Stimulated activated naive B cell treated with anti-CD40 and anti-IgM and Interleukin-4, amounts not matched to agents 10 μg/mL and 1 μg/mL and 100 μg/mL, for 72 hours (primary cell): ENCODE measurements at regions not wholly inside any gene's neighbourhood (a gene's known extent, or its start where the extent isn't known, plus 50 kb on each side); places are given as distances from the start of the nearest gene placed in this dataset.

Experiments used
- ATAC-seq, 2 donors: fragments of 150-1000 bp; cut with Tn5 transposase; replicated peaks; 2 replicates each; pipeline ENCODE4 v1.10.0; 2021; ENCODE audit warnings: moderate library complexity in 1 of 2
- DNase-seq: peaks from one replicate; pipeline ENCODE4 v3.0.0; 2021
- H3K27ac Mint-ChIP-seq: one replicate; pipeline ENCODE4 v1.8.0; 2022; ENCODE audit warnings: mild to moderate bottlenecking, mixed read lengths
- H3K27me3 Mint-ChIP-seq, 2 donors: one replicate each; pipeline ENCODE4 v1.8.0; 2022; ENCODE audit warnings: mixed read lengths in 2 of 2
- H3K36me3 Mint-ChIP-seq, 2 donors: one replicate each; pipeline ENCODE4 v1.8.0; 2022; ENCODE audit warnings: mixed read lengths in 2 of 2, mild to moderate bottlenecking in 1 of 2
- H3K4me1 Mint-ChIP-seq, 2 donors: one replicate each; pipeline ENCODE4 v1.8.0; 2022; ENCODE audit warnings: mixed read lengths in 2 of 2, mild to moderate bottlenecking in 1 of 2
- H3K4me3 Mint-ChIP-seq, 2 donors: one replicate each; pipeline ENCODE4 v1.8.0; 2022; ENCODE audit warnings: mild to moderate bottlenecking in 2 of 2, mixed read lengths in 2 of 2, moderate library complexity in 1 of 2
- H3K9me3 Mint-ChIP-seq, 2 donors: one replicate each; pipeline ENCODE4 v1.8.0; 2022; ENCODE audit warnings: mixed read lengths in 2 of 2, mild to moderate bottlenecking in 1 of 2

- peaks cover 0 to 5% of the 10 kb centered on the region in 2 donors for H3K27me3 Mint-ChIP-seq
- peaks cover 4 to 6% of the 10 kb centered on the region in 2 donors for H3K9me3 Mint-ChIP-seq
- no peak for ATAC-seq
- no peaks in the 10 kb centered on the region for H3K4me1 Mint-ChIP-seq
- no peak overlapping the region for H3K27ac Mint-ChIP-seq
- H3K36me3 Mint-ChIP-seq = no peaks in the 10 kb centered on the region
- no peak overlapping the region for H3K4me3 Mint-ChIP-seq
- DNase-seq = no peak
These were observed 51.9 kb upstream of the PPM1H start for GRCh38 chr12:62986844-62987243.
